ENCODE measurements at regions not wholly inside any gene's neighbourhood (a gene's known extent, or its start where the extent isn't known, plus 50 kb on each side); places are given as distances from the start of the nearest gene placed in this dataset.
A peak's percentile ranks its signal among the peaks of the same experiment; 100 is the strongest.

DNA sequence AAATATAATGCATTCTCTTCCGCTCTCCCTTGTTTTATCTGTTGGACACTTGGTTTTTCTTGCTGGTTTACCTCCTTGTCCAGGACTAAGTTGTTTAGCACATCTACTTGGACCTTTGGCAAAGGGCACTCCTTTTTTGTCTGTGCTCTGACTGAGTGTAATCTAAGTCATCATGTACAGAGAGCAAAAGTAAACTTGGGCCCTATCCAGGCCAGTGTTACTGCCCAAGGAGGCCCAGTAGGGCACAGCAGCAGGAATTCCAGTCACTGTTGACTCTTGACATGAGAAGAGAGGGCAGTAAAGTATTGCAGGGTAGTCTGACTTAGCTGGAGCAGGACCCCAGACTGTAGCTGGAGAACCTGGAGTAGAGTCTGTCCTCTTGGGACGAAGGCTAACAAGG is 445.5 kb downstream of the ZIC3 start:
- POLR2A ChIA-PET, result no interaction called here
- Mint-ChIP-seq H3K9me3 (no peaks in the 10 kb centered on the region), H3K4me3 (no peak overlapping the region), H3K27me3 (peaks cover 0 to 4% of the 10 kb centered on the region in 2 donors), H3K4me1 (no peaks in the 10 kb centered on the region), H3K36me3 (no peaks in the 10 kb centered on the region), H3K27ac (no peak overlapping the region)
- CTCF ChIA-PET, result no interaction called here
- no peak overlapping the region for H3K27ac ChIP-seq (ENCODE audit: low read depth, low read length)
- no peaks in the 10 kb centered on the region for H3K9me3 ChIP-seq (ENCODE audit: low read length)
- H3K4me1 ChIP-seq (ENCODE audit: insufficient read depth, low read length), result no peaks in the 10 kb centered on the region
- H3K4me3 ChIP-seq (ENCODE audit: low read length), result no peak overlapping the region
- H3K36me3 ChIP-seq (ENCODE audit: insufficient read depth, low read length), result no peaks in the 10 kb centered on the region
- no peaks in the 10 kb centered on the region for H3K27me3 ChIP-seq (ENCODE audit: insufficient read depth, low read length, poor library complexity, severe bottlenecking)
- no peak for DNase-seq

DNA sequence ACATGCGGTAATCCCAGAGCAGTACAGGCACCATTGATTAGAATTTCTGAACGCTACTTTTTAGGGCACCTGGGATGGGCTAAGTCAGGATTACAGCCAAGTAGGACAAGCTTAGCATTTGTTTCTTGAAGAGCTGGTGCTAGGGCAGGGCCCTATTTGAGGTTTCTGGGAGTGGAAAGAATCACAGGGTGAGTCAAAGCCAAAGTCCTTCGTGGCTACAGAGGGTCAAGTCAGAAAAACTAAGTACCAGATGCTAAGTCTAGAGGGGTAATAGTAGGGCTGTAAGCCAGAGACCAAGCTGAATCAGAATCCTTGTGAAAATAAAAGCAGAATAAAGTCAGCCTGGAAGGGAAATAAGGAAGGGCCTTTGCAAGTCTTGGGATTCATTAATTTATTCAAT is 448.6 kb downstream of the ZIC3 start:
- peak overlapping the region in 1 of 8 donors; percentile 22 for H3K27ac Mint-ChIP-seq
- DNase-seq, result no peak
- H3K27me3 Mint-ChIP-seq, result peaks cover 0 to 4% of the 10 kb centered on the region in 2 donors
- no peaks in the 10 kb centered on the region for H3K9me3 Mint-ChIP-seq
- Histone ChIP-seq H3K4me1 (ENCODE audit: insufficient read depth, low read length) (no peaks in the 10 kb centered on the region), H3K9me3 (ENCODE audit: low read length) (no peaks in the 10 kb centered on the region), H3K27me3 (ENCODE audit: insufficient read depth, low read length, poor library complexity, severe bottlenecking) (no peaks in the 10 kb centered on the region), H3K4me3 (ENCODE audit: low read length) (no peak overlapping the region), H3K36me3 (ENCODE audit: insufficient read depth, low read length) (no peaks in the 10 kb centered on the region), H3K27ac (ENCODE audit: low read depth, low read length) (no peak overlapping the region)
- H3K4me1 Mint-ChIP-seq, result no peaks in the 10 kb centered on the region
- ChIA-PET CTCF (no interaction called here), POLR2A (no interaction called here)
- H3K4me3 Mint-ChIP-seq, result no peak overlapping the region
- H3K36me3 Mint-ChIP-seq, result no peaks in the 10 kb centered on the region

DNA sequence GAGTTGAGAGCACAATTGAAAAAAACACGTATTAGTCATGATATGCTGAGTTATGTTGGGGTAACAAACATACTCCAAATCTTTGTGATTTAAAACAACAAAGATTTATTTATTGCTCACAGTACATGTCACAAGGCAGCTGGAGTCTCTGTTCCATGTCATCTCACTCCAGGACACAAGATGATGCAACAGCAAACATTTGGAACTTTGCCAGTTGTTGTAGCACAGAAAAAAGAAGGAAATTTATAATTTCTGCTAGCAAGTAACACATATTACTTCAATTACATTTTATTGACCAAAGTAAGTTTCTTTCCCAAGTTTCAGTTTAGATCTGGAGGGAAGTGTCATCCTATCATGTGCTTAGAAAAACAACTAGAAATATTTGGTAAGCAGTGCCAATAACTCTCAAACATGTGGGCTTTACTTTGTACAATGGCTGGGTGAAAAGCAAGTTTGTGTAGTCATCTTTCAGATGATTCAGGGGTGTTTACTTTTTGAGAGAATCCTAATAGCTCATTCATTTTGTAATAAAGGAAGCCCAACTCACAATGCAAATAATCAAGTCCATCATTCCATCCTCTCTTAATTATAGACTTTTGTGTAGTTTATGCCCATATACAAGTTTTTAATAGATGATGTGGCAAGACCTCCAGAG is 452.3 kb downstream of the ZIC3 start:
- no peaks in the 10 kb centered on the region for H3K4me1 ChIP-seq (ENCODE audit: insufficient read depth, low read length)
- no peak for DNase-seq
- ChIA-PET CTCF (no interaction called here), POLR2A (no interaction called here)
- Mint-ChIP-seq H3K27me3 (peaks cover 0 to 4% of the 10 kb centered on the region in 2 donors), H3K9me3 (no peaks in the 10 kb centered on the region), H3K4me1 (no peaks in the 10 kb centered on the region), H3K27ac (no peak overlapping the region), H3K4me3 (no peak overlapping the region), H3K36me3 (no peaks in the 10 kb centered on the region)
- no peaks in the 10 kb centered on the region for H3K36me3 ChIP-seq (ENCODE audit: insufficient read depth, low read length)
- H3K27ac ChIP-seq (ENCODE audit: low read depth, low read length), result no peak overlapping the region
- no peaks in the 10 kb centered on the region for H3K9me3 ChIP-seq (ENCODE audit: low read length)
- no peaks in the 10 kb centered on the region for H3K27me3 ChIP-seq (ENCODE audit: insufficient read depth, low read length, poor library complexity, severe bottlenecking)
- no peak overlapping the region for H3K4me3 ChIP-seq (ENCODE audit: low read length)

DNA sequence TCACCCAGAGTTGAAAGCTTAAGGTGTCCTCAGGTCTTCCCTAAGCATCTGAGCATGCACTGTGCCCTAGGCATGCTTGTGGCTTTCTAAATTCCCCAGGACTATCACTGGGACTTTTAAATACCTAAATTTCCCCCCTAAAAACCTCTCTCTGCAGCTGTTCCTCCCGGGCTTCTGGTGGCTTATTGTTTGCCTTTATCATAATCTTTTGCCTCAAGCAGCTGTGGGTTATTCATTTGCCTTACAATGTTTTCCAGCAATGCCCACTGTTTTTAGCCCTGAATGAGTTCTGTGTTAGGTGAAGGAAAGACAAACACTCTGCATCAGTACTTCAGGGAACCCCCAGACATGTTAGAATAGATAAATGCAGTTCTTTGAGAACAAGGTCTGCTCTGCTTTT is 455.0 kb downstream of the ZIC3 start:
- no peaks in the 10 kb centered on the region for H3K4me1 Mint-ChIP-seq
- Histone ChIP-seq H3K36me3 (ENCODE audit: insufficient read depth, low read length) (no peaks in the 10 kb centered on the region), H3K4me1 (ENCODE audit: insufficient read depth, low read length) (no peaks in the 10 kb centered on the region), H3K27ac (ENCODE audit: low read depth, low read length) (no peak overlapping the region), H3K9me3 (ENCODE audit: low read length) (no peaks in the 10 kb centered on the region), H3K27me3 (ENCODE audit: insufficient read depth, low read length, poor library complexity, severe bottlenecking) (no peaks in the 10 kb centered on the region), H3K4me3 (ENCODE audit: low read length) (no peak overlapping the region)
- ChIA-PET POLR2A (no interaction called here), CTCF (no interaction called here)
- H3K27me3 Mint-ChIP-seq, result peaks cover 0 to 4% of the 10 kb centered on the region in 2 donors
- no peak overlapping the region for H3K4me3 Mint-ChIP-seq
- H3K27ac Mint-ChIP-seq, result no peak overlapping the region
- DNase-seq, result no peak
- H3K9me3 Mint-ChIP-seq, result peaks cover 0 to 2% (median 0%) of the 10 kb centered on the region in 5 donors
- no peaks in the 10 kb centered on the region for H3K36me3 Mint-ChIP-seq

DNA sequence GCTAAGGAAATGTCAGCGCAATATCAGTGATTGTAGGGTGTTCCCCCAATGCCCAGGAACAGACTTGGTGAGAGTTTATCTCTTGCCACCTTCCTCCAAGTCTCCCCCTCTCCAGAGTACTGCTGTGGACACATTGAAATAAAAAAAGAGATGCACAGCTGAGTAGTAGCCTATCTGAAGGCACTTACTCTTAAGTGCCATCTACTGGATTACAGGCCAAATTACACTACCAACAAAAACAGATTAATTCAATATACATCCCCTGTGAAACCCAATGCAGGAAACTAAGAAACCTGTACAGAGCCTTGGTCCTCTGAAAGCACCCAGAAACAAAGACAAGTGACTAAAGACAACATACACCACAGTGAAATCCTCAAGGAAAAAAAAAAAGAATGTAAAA is 460.3 kb downstream of the ZIC3 start:
- no peaks in the 10 kb centered on the region for H3K27me3 ChIP-seq (ENCODE audit: insufficient read depth, low read length, poor library complexity, severe bottlenecking)
- H3K4me1 ChIP-seq (ENCODE audit: insufficient read depth, low read length), result no peaks in the 10 kb centered on the region
- H3K4me3 ChIP-seq (ENCODE audit: low read length), result no peak overlapping the region
- no peak overlapping the region for H3K27ac Mint-ChIP-seq
- no peak overlapping the region for H3K4me3 Mint-ChIP-seq
- ChIA-PET POLR2A (no interaction called here), CTCF (no interaction called here)
- H3K36me3 ChIP-seq (ENCODE audit: insufficient read depth, low read length), result no peaks in the 10 kb centered on the region
- H3K9me3 Mint-ChIP-seq, result peaks cover 0 to 2% (median 0%) of the 10 kb centered on the region in 5 donors
- no peaks in the 10 kb centered on the region for H3K36me3 Mint-ChIP-seq
- H3K27ac ChIP-seq (ENCODE audit: low read depth, low read length), result no peak overlapping the region
- no peaks in the 10 kb centered on the region for H3K9me3 ChIP-seq (ENCODE audit: low read length)
- no peak for DNase-seq
- no peaks in the 10 kb centered on the region for H3K4me1 Mint-ChIP-seq
- H3K27me3 Mint-ChIP-seq, result peaks cover 0 to 8% of the 10 kb centered on the region in 2 donors

DNA sequence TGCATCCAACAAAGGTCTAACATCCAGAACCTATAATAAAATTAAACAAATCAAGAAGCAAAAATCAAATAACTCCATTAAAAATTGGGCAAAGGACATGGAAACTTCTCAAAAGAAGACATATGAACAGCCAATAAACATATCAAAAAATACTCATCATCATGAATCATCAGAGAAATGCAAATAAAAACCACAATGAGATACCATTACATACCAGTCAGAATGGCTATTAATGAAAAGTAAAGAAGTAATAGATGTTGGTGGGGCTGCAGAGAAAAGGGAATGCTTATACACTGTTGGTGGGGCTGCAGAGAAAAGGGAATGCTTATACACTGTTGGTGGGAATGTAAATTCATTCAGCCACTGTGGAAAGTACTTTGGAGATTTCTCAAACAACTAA is 465.8 kb downstream of the ZIC3 start:
- H3K9me3 Mint-ChIP-seq, result no peaks in the 10 kb centered on the region
- no peaks in the 10 kb centered on the region for H3K4me1 Mint-ChIP-seq
- H3K4me1 ChIP-seq (ENCODE audit: insufficient read depth, low read length), result no peaks in the 10 kb centered on the region
- no peaks in the 10 kb centered on the region for H3K9me3 ChIP-seq (ENCODE audit: low read length)
- H3K36me3 ChIP-seq (ENCODE audit: insufficient read depth, low read length), result no peaks in the 10 kb centered on the region
- ChIA-PET CTCF (no interaction called here), POLR2A (no interaction called here)
- H3K27ac Mint-ChIP-seq, result no peak overlapping the region
- H3K4me3 Mint-ChIP-seq, result no peak overlapping the region
- no peaks in the 10 kb centered on the region for H3K27me3 ChIP-seq (ENCODE audit: insufficient read depth, low read length, poor library complexity, severe bottlenecking)
- no peak for DNase-seq
- peaks cover 0 to 4% of the 10 kb centered on the region in 2 donors for H3K27me3 Mint-ChIP-seq
- H3K4me3 ChIP-seq (ENCODE audit: low read length), result no peak overlapping the region
- no peaks in the 10 kb centered on the region for H3K36me3 Mint-ChIP-seq
- H3K27ac ChIP-seq (ENCODE audit: low read depth, low read length), result no peak overlapping the region

DNA sequence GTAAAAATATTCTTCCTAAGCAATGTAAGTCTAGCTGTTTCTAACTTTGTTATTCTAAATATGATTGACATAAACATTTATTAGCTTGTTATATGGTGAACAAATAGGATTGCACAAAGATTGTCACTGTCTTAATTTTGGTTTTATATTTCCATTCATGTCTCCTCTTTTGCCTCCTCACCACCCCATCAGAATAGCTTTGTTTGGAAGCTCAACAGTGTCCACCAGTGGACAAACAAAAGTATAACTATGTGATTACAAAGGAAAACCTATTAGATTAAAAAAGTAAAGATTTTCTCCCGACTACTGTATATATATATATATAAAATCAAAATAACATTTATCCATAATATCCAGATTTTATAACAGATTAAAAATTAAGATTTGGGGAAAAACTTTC is 468.2 kb downstream of the ZIC3 start:
- H3K27ac Mint-ChIP-seq, result no peak overlapping the region
- H3K27ac ChIP-seq (ENCODE audit: low read depth, low read length), result no peak overlapping the region
- no peaks in the 10 kb centered on the region for H3K4me1 ChIP-seq (ENCODE audit: insufficient read depth, low read length)
- POLR2A ChIA-PET, result no interaction called here
- H3K36me3 Mint-ChIP-seq, result no peaks in the 10 kb centered on the region
- peaks cover 0 to 7% (median 2%) of the 10 kb centered on the region in 5 donors for H3K9me3 Mint-ChIP-seq
- no peak overlapping the region for H3K4me3 Mint-ChIP-seq
- no peaks in the 10 kb centered on the region for H3K27me3 ChIP-seq (ENCODE audit: insufficient read depth, low read length, poor library complexity, severe bottlenecking)
- DNase-seq, result no peak
- no peaks in the 10 kb centered on the region for H3K36me3 ChIP-seq (ENCODE audit: insufficient read depth, low read length)
- no peaks in the 10 kb centered on the region for H3K9me3 ChIP-seq (ENCODE audit: low read length)
- no peak overlapping the region for H3K4me3 ChIP-seq (ENCODE audit: low read length)
- H3K4me1 Mint-ChIP-seq, result no peaks in the 10 kb centered on the region
- no peaks in the 10 kb centered on the region for H3K27me3 Mint-ChIP-seq
- CTCF ChIA-PET, result no interaction called here

DNA sequence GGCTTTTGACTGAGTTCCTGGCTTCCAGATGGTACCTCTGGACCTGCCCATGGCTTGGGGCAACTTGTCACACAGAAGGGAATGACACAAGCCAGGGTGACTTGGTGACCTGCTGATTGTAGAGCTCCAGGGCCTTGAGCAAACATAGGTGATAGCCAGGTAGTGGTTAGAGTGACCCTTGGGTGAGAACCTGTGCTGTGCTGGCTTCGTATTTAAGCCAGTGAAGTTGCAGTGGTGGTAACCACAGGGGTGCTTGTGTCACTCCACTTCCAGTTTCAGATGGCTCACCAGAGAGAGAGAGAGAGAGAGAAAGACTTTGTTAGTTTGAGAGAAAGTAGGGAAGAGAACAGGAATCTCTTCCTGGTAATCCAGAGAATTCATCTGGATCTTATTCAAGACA is 471.6 kb downstream of the ZIC3 start:
- Mint-ChIP-seq H3K27ac (no peak overlapping the region), H3K36me3 (no peaks in the 10 kb centered on the region), H3K9me3 (peaks cover 7 to 14% (median 9%) of the 10 kb centered on the region in 5 donors), H3K4me1 (no peaks in the 10 kb centered on the region), H3K4me3 (no peak overlapping the region), H3K27me3 (no peaks in the 10 kb centered on the region)
- Histone ChIP-seq H3K9me3 (ENCODE audit: low read length) (no peaks in the 10 kb centered on the region), H3K36me3 (ENCODE audit: insufficient read depth, low read length) (no peaks in the 10 kb centered on the region), H3K4me3 (ENCODE audit: low read length) (no peak overlapping the region), H3K4me1 (ENCODE audit: insufficient read depth, low read length) (no peaks in the 10 kb centered on the region), H3K27ac (ENCODE audit: low read depth, low read length) (no peak overlapping the region), H3K27me3 (ENCODE audit: insufficient read depth, low read length, poor library complexity, severe bottlenecking) (no peaks in the 10 kb centered on the region)
- DNase-seq, result no peak
- ChIA-PET POLR2A (no interaction called here), CTCF (no interaction called here)

DNA sequence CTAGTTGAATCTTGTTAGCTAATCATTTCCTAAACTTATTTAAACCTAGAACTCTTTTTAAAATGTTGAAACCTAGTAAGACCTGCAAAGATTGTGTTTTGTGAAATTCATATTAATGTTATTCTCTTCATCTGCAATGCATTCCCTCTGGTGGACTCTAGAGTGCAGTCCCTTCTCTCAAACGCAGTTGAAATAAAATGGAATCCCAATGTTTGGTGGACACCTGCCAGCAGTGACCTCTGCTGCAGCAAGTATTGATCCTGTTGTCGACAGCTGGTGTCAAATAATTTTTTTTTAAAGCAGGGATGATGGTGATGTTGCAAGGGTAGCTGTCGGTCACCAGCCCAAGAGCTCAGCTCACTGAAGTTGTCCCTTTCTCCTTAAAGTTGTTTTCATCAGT is 492.0 kb downstream of the ZIC3 start:
- Mint-ChIP-seq H3K4me1 (no peaks in the 10 kb centered on the region), H3K4me3 (no peak overlapping the region), H3K27ac (no peak overlapping the region), H3K9me3 (peaks cover 0 to 3% (median 0%) of the 10 kb centered on the region in 5 donors), H3K36me3 (no peaks in the 10 kb centered on the region), H3K27me3 (peaks cover 0 to 5% of the 10 kb centered on the region in 2 donors)
- no peak for DNase-seq
- H3K27ac ChIP-seq (ENCODE audit: low read depth, low read length), result no peak overlapping the region
- H3K4me3 ChIP-seq (ENCODE audit: low read length), result no peak overlapping the region
- H3K9me3 ChIP-seq (ENCODE audit: low read length), result no peaks in the 10 kb centered on the region
- ChIA-PET POLR2A (no interaction called here), CTCF (no interaction called here)
- H3K4me1 ChIP-seq (ENCODE audit: insufficient read depth, low read length), result no peaks in the 10 kb centered on the region
- H3K27me3 ChIP-seq (ENCODE audit: insufficient read depth, low read length, poor library complexity, severe bottlenecking), result no peaks in the 10 kb centered on the region
- H3K36me3 ChIP-seq (ENCODE audit: insufficient read depth, low read length), result no peaks in the 10 kb centered on the region
